WTC11 (cell line): ENCODE measurements at regions not wholly inside any gene's neighbourhood (a gene's known extent, or its start where the extent isn't known, plus 50 kb on each side); places are given as distances from the start of the nearest gene placed in this dataset.

Source experiments
- CTCF ChIP-seq: fragments of 200-600 bp; IDR thresholded peaks from 2 replicates; pipeline ENCODE4 v1.8.0; 2022; ENCODE audit warnings: antibody characterized with exemption
- GABPB1 ChIP-seq: sonication (generic); formaldehyde crosslinking; IDR thresholded peaks from 2 replicates; pipeline ENCODE4 v1.8.1; 2023; ENCODE audit warnings: mild to moderate bottlenecking, missing genetic modification reagents
- SP1 ChIP-seq: sonication (generic); formaldehyde crosslinking; conservative IDR thresholded peaks from 2 replicates; pipeline ENCODE4 v1.8.1; 2022; ENCODE audit warnings: missing genetic modification reagents

GRCh38 chr14:31968107-31968810 lies 108.8 kb upstream of the ARHGAP5 start:
- TF ChIP-seq CTCF (no peak), SP1 (CRISPR knock-in tag) (no peak), GABPB1 (CRISPR knock-in tag) (no peak)
